Right lobe of liver (tissue), 6 donors: ENCODE measurements at regions not wholly inside any gene's neighbourhood (a gene's known extent, or its start where the extent isn't known, plus 50 kb on each side); places are given as distances from the start of the nearest gene placed in this dataset.

Experiments
- ATAC-seq, 4 donors: fragments of 200-7000 bp; cut with Tn5 transposase; one replicate each; pipeline ENCODE4 v1.9.1; 2020; ENCODE audit warnings: mild to moderate bottlenecking in 4 of 4, moderate library complexity in 4 of 4
- DNase-seq, 3 donors: peaks; one replicate each; pipeline ENCODE4 v3.0.0-alpha.2; 2020
- H3K27ac ChIP-seq, 3 donors: fragments of 200-600 bp; one replicate each; pipeline ENCODE4 v1.8.0; 2022
- H3K27me3 ChIP-seq, 2 donors: fragments of 200-600 bp; one replicate each; pipeline ENCODE4 v1.8.0; 2022
- H3K36me3 ChIP-seq, 4 donors: fragments of 200-600 bp; sonication (generic) in 1 of 4; one replicate each; pipeline versions ENCODE4 v1.5.1 to v1.8.0; 2017 to 2022; ENCODE audit warnings: control low read depth in 1 of 4
- H3K4me1 ChIP-seq, 4 donors: fragments of 200-600 bp; sonication (generic) in 1 of 4; one replicate each; pipeline versions ENCODE4 v1.5.1 to v1.8.0; 2017 to 2022; ENCODE audit warnings: control low read depth in 1 of 4
- H3K4me3 ChIP-seq, 3 donors: fragments of 200-600 bp; one replicate each; pipeline ENCODE4 v1.8.0; 2022
- H3K9me3 ChIP-seq, 4 donors: fragments of 200-600 bp; sonication (generic) in 1 of 4; one replicate each; pipeline versions ENCODE4 v1.5.1 to v1.8.0; 2017 to 2022; ENCODE audit warnings: control low read depth in 1 of 4
- CTCF ChIP-seq, 4 donors: fragments of 200-600 bp in 3 of 4; fragments of 450-650 bp in 1 of 4; IDR thresholded peaks; one replicate each; pipeline versions ENCODE4 v1.5.1 to v1.8.0; 2016 to 2022; ENCODE audit warnings: antibody characterized with exemption in 4 of 4, mild to moderate bottlenecking in 2 of 4
- POLR2A ChIP-seq: fragments of 450-650 bp; IDR thresholded peaks from one replicate; pipeline ENCODE4 v1.6.1; 2017; ENCODE audit warnings: antibody characterized with exemption, mild to moderate bottlenecking
- WGBS: methylation state at CpG from one replicate; pipeline ENCODE4 v1.1.6; 2018; ENCODE audit warnings: low coverage, low lambda C conversion rate; ENCODE audit not compliant: insufficient coverage; ENCODE audit errors: missing lambda C conversion rate; 5-methylcytosine and 5-hydroxymethylcytosine counted together
- intact Hi-C, 2 donors: fragments of 100-400 bp; cut with DNase I; formaldehyde crosslinking; loops; one replicate each; pipeline versions ENCODE4 v1.11.2 to v1.14.1; 2022
- donor health status: DM: no; HTN: yes; CAD: no.
- donor health status: DM: no; HTN: no; CAD: no.
- donor health status: DM: no; HTN: no; CAD: no.
- donor health status: DM: no; HTN: yes; CAD: no.
- donor health status: DM: no; HTN: yes; CAD: no.

GRCh38 chr4:27145597-27145996, 285.0 kb downstream of the STIM2 start:
- DNase-seq (no peak), ATAC-seq (no peak)
- Histone ChIP-seq H3K4me1 (no peaks in the 10 kb centered on the region), H3K36me3 (no peaks in the 10 kb centered on the region), H3K9me3 (no peaks in the 10 kb centered on the region), H3K4me3 (no peak overlapping the region), H3K27me3 (no peaks in the 10 kb centered on the region), H3K27ac (no peak overlapping the region)
- intact Hi-C loops = no loop called here
- 19% methylated on average over 2 of the region's 2 CpGs for WGBS
- TF ChIP-seq POLR2A (no peak), CTCF (IDR thresholded peaks at IDR 0.05) (no peak)

DNA sequence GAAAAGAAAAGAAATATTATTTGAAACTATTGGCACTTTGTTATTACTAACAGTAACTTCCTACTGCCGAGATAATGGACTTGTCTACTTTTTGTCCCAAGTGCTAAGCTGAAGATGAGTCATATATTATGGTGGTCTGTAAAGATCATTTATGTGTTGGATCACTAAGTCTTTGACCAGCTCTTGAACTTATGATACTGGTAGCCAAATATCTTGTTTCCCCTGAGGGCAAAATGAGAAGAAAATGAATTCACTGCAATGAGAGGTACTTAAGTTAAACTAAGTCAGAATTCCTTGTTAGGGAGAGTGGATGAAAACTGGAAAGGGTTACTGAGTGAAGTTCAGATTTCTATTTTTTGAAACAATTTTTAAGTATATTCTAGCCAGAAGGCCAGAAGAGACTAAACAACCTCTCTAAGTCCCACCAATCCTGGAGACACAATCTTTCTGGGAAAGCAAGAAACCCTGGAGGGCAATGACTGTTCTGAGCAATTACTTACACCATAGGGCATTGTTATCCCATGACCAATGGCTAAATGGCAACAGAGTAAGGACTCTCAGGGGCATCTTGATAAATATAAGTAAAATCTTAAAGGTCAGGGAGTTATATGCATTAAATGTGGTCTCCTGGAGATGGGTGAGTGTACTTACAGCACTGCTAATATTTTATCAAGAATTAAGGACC, 287.7 kb downstream of the STIM2 start:
- intact Hi-C loops = no loop called here
- Histone ChIP-seq H3K27ac (no peak overlapping the region), H3K4me1 (no peaks in the 10 kb centered on the region), H3K27me3 (no peaks in the 10 kb centered on the region), H3K4me3 (no peak overlapping the region), H3K9me3 (no peaks in the 10 kb centered on the region), H3K36me3 (no peaks in the 10 kb centered on the region)
- DNase-seq (no peak), ATAC-seq (no peak)
- no peak for TF ChIP-seq CTCF (IDR thresholded peaks at IDR 0.05)
- WGBS = 80% methylated on average over 1 of the region's 1 CpG

DNA sequence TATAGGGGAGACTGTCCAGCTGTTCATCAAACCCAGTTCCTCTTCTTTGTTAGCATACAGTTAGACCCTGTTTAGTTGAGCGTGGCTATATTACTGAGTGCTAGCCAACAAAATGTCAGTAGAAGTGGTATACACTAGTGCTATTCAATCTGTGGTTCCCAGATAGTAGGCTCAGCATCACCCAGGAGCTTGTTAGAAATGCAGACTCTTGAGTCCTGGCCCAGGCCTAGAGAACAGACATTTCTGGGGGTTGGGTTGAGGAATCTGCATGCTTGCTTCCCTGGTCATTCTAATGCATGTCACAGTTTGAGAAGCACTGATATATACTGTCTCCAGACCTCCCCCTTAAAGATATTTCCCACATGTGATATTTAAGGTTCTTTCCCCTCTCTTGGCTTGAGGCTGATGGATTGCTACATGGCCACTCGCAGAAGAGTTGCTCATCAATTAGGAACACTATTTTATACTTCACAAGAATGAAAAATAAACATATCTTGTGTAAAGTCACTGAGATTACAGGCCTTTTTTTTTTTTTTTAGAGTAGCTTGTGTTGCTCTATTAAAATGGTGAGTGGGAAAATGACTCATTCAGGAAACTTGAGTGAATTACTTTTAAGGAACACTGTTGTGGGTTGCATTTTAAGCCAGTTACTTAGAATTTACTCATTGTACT, 289.0 kb downstream of the STIM2 start:
- H3K4me1 ChIP-seq = no peaks in the 10 kb centered on the region
- intact Hi-C loops = no loop called here
- ATAC-seq = no peak
- no peak overlapping the region for H3K4me3 ChIP-seq
- no peaks in the 10 kb centered on the region for H3K9me3 ChIP-seq
- H3K27me3 ChIP-seq = no peaks in the 10 kb centered on the region
- TF ChIP-seq POLR2A (no peak), CTCF (IDR thresholded peaks at IDR 0.05) (no peak)
- H3K36me3 ChIP-seq = no peaks in the 10 kb centered on the region
- H3K27ac ChIP-seq = no peak overlapping the region
- 46% methylated on average over 2 of the region's 2 CpGs for WGBS
- no peak for DNase-seq

GRCh38 chr4:27152703-27153102, 292.1 kb downstream of the STIM2 start:
- intact Hi-C loops = no loop called here
- Histone ChIP-seq H3K9me3 (no peaks in the 10 kb centered on the region), H3K4me3 (no peak overlapping the region), H3K4me1 (no peaks in the 10 kb centered on the region), H3K27ac (no peak overlapping the region), H3K27me3 (no peaks in the 10 kb centered on the region), H3K36me3 (no peaks in the 10 kb centered on the region)
- 53% methylated on average over 5 of the region's 5 CpGs for WGBS
- ATAC-seq (no peak), DNase-seq (no peak)
- TF ChIP-seq POLR2A = no peak
- no peak for TF ChIP-seq CTCF (IDR thresholded peaks at IDR 0.05)
